Glutamatergic neuron (in vitro differentiated cells): ENCODE measurements at regions not wholly inside any gene's neighbourhood (a gene's known extent, or its start where the extent isn't known, plus 50 kb on each side); places are given as distances from the start of the nearest gene placed in this dataset.

ENCODE experiments used
- DNase-seq: peaks from one replicate; pipeline ENCODE4 v3.0.0; 2022
- H3K27ac Mint-ChIP-seq: one replicate; pipeline ENCODE4 v1.8.0; 2020; ENCODE audit warnings: mild to moderate bottlenecking, mixed read lengths, inconsistent platforms; ENCODE audit not compliant: unreplicated experiment
- H3K27me3 Mint-ChIP-seq: one replicate; pipeline ENCODE4 v1.8.0; 2020; ENCODE audit warnings: mild to moderate bottlenecking, moderate library complexity, mixed read lengths, inconsistent platforms; ENCODE audit not compliant: unreplicated experiment
- H3K36me3 Mint-ChIP-seq: one replicate; pipeline ENCODE4 v1.8.0; 2020; ENCODE audit warnings: mild to moderate bottlenecking, mixed read lengths, inconsistent platforms; ENCODE audit not compliant: unreplicated experiment
- H3K4me1 Mint-ChIP-seq: one replicate; pipeline ENCODE4 v1.8.0; 2020; ENCODE audit warnings: mild to moderate bottlenecking, low read depth, mixed read lengths, inconsistent platforms; ENCODE audit not compliant: unreplicated experiment
- H3K4me3 Mint-ChIP-seq: one replicate; pipeline ENCODE4 v1.8.0; 2020; ENCODE audit warnings: mild to moderate bottlenecking, mixed read lengths, inconsistent platforms; ENCODE audit not compliant: unreplicated experiment
- H3K9me3 Mint-ChIP-seq: one replicate; pipeline ENCODE4 v1.8.0; 2020; ENCODE audit warnings: mild to moderate bottlenecking, moderate library complexity, mixed read lengths, inconsistent platforms; ENCODE audit not compliant: unreplicated experiment
- TF ChIP-seq, protein P1 (sequence below): fragments of 200-600 bp; sonication (generic); IDR thresholded peaks from one replicate; pipeline ENCODE4 v1.5.0; 2021; ENCODE audit not compliant: partially characterized antibody, unreplicated experiment

DNA sequence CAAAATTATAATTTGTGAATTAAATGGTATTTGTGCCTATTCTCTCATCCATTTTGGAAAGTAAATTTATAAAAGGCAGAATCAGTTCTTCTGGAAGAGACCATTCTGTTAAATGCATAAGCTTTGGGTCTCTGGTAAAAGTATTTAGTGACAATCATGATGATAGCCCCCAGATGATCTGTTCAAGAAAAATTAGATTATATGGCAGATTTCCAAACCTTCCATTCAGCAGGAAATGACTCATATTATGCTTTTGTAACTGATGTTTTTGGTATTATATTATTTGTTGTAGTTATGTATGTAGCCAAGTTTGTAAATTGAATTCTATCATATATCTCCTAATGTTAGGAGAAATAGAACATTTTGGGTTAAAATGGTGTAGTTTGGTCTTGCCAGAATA lies 340.8 kb upstream of the DPH6 start:
- TF ChIP-seq, protein P1, sequence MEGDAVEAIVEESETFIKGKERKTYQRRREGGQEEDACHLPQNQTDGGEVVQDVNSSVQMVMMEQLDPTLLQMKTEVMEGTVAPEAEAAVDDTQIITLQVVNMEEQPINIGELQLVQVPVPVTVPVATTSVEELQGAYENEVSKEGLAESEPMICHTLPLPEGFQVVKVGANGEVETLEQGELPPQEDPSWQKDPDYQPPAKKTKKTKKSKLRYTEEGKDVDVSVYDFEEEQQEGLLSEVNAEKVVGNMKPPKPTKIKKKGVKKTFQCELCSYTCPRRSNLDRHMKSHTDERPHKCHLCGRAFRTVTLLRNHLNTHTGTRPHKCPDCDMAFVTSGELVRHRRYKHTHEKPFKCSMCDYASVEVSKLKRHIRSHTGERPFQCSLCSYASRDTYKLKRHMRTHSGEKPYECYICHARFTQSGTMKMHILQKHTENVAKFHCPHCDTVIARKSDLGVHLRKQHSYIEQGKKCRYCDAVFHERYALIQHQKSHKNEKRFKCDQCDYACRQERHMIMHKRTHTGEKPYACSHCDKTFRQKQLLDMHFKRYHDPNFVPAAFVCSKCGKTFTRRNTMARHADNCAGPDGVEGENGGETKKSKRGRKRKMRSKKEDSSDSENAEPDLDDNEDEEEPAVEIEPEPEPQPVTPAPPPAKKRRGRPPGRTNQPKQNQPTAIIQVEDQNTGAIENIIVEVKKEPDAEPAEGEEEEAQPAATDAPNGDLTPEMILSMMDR, result no peak
- no peak for DNase-seq
- H3K4me1 Mint-ChIP-seq, result no peaks in the 10 kb centered on the region
- H3K27ac Mint-ChIP-seq, result no peak overlapping the region
- H3K36me3 Mint-ChIP-seq, result no peaks in the 10 kb centered on the region
- peaks cover 1% of the 10 kb centered on the region for H3K9me3 Mint-ChIP-seq
- no peaks in the 10 kb centered on the region for H3K27me3 Mint-ChIP-seq
- no peak overlapping the region for H3K4me3 Mint-ChIP-seq

DNA sequence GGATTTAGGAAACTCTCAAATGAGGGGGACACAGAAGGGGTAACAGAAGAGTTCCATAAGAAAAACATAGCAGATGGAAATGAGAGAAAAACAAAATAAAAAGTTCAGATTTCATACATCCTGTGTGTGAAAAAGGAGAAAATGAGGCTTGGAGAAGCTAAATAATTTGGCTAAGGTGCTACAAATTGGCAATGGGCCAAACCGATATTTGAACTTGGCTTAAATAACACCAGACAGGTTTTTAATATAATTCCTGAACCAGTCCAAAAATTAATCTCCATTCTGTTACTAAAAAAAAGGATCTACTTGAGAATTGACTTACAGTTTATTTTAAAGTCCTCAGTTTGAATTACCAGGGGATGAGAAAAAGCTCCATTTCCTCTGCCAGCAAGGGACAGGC lies 342.9 kb upstream of the DPH6 start:
- TF ChIP-seq, protein P1, result no peak
- H3K27me3 Mint-ChIP-seq, result no peaks in the 10 kb centered on the region

DNA sequence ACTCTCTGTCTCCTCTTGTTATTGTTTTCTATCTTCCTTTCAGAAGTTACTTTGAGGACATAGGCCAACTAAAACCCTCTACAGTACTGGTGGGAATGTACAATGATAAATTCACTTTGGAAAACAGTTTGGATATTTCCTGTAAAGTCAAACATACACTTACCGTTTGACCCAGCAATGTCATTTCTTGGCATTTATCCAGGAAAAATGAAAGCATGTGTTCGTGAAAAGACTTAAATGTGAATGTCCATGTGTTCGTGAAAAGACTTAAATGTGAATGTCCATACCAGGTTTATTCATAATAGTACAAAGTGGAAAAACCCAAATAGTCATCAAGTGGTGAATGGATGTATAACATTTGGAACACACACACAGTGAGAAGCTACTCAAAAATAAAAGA lies 361.5 kb upstream of the DPH6 start:
- no peak for DNase-seq
- TF ChIP-seq, protein P1, result no peak
- no peaks in the 10 kb centered on the region for H3K9me3 Mint-ChIP-seq
- H3K4me3 Mint-ChIP-seq, result no peak overlapping the region
- H3K27me3 Mint-ChIP-seq, result no peaks in the 10 kb centered on the region
- no peaks in the 10 kb centered on the region for H3K36me3 Mint-ChIP-seq
- no peak overlapping the region for H3K27ac Mint-ChIP-seq
- H3K4me1 Mint-ChIP-seq, result no peaks in the 10 kb centered on the region

More for the DNA sequence above, 342.9 kb upstream of the DPH6 start:
- no peak for DNase-seq
- Mint-ChIP-seq H3K4me1 (no peaks in the 10 kb centered on the region), H3K4me3 (no peak overlapping the region), H3K36me3 (no peaks in the 10 kb centered on the region), H3K9me3 (peaks cover 1% of the 10 kb centered on the region), H3K27ac (no peak overlapping the region)

- Mint-ChIP-seq H3K4me3 (no peak overlapping the region), H3K4me1 (no peaks in the 10 kb centered on the region), H3K27ac (no peak overlapping the region), H3K9me3 (no peaks in the 10 kb centered on the region), H3K36me3 (no peaks in the 10 kb centered on the region), H3K27me3 (no peaks in the 10 kb centered on the region)
- TF ChIP-seq, protein P1, result no peak
- no peak for DNase-seq
Measured at GRCh38 chr15:35909414-35909813, 363.4 kb upstream of the DPH6 start.

GRCh38 chr15:35910227-35910626 lies 364.3 kb upstream of the DPH6 start:
- no peak for DNase-seq
- H3K9me3 Mint-ChIP-seq, result no peaks in the 10 kb centered on the region
- H3K27ac Mint-ChIP-seq, result no peak overlapping the region
- no peaks in the 10 kb centered on the region for H3K27me3 Mint-ChIP-seq
- no peak overlapping the region for H3K4me3 Mint-ChIP-seq
- H3K36me3 Mint-ChIP-seq, result no peaks in the 10 kb centered on the region
- H3K4me1 Mint-ChIP-seq, result no peaks in the 10 kb centered on the region
- TF ChIP-seq, protein P1, result no peak
